ENCODE measurements at regions not wholly inside any gene's neighbourhood (a gene's known extent, or its start where the extent isn't known, plus 50 kb on each side); places are given as distances from the start of the nearest gene placed in this dataset.
A peak's percentile ranks its signal among the peaks of the same experiment; 100 is the strongest.
"Not testable (repeated sequence)": the region's sequence is repeated elsewhere in the genome, so short reads cannot be mapped to it uniquely, and the experiment has no call there.

DNA sequence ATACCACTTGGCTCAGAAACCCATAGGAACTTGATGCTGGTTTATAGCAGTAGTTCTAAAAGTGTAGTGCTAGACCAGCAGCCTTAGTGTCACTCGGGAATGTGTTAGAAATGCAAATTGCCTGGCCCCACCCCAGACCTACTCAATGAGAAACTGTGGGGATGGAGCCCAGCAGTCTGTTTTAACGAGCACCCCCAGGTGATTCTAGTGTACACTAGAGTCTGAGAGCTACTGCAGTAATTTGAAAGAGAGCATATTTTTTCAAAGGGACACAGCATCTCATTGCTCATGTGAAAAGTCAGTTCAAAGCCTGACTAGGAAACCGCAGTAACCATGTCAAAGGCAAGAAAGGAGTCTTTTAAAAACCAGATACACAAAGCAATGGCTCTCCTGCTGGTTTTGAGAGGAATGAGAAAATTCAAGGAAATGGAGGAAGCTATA lies 313.4 kb downstream of the SQOR start:
- no peak for DNase-seq (ENCODE audit: low spot score)

DNA sequence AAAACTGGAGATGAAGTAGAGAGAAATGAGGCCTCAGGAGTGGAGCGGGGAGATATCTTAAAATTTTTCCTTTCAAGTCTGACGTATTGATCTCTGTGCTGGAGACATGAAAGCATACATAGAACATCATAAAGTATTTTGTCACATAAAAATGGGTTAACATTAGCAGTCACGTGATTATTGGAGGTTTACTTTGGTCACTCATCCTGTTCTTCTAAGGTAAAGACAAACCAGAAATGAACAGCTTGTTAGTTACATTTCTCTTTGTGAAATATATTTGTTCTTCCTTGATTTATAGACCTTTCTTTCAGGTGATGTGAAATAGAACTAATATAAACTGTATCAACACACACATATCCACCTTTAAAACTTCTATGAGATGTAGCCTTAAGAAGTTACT lies 324.1 kb downstream of the SQOR start:
- no peak for DNase-seq (ENCODE audit: low spot score)

DNA sequence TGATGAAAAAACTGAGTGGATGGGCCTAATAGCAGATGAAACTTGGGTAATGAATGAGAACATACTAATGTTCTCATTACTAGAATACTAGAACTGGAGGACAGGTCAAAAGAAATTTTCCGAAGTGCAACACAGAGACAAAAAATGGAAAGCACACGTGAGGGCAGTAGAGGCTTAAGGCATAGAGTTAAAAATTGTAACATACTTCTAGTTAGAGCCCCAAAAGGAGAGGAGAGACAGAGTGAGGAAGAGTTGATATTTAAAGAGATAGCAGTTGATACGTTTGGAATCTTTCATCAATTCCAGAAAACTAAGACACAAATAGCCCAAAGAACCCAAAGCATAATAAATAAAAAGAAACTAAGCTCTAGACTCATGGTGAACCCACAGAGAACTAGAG lies 327.9 kb downstream of the SQOR start:
- no peak for DNase-seq (ENCODE audit: low spot score)

DNA sequence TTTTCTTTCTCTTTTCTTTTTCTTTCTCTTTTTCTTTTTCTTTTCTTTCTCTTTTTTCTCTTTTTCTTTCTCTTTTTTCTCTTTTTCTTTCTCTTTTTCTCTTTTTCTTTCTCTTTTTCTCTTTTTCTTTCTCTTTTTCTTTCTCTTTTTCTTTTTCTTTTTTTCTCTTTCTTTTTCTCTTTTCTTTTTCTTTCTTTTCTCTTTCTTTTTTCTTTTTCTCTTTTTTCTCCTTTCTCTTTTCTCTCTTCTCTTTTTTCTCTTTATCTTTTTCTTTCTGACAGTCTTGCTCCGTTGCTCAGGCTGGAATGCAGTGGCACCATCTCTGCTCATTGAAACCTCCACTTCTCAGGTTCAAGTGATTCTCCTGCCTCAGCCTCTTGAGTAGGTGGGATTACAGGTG lies 335.7 kb downstream of the SQOR start:
- no peak for DNase-seq (ENCODE audit: low spot score)

DNA sequence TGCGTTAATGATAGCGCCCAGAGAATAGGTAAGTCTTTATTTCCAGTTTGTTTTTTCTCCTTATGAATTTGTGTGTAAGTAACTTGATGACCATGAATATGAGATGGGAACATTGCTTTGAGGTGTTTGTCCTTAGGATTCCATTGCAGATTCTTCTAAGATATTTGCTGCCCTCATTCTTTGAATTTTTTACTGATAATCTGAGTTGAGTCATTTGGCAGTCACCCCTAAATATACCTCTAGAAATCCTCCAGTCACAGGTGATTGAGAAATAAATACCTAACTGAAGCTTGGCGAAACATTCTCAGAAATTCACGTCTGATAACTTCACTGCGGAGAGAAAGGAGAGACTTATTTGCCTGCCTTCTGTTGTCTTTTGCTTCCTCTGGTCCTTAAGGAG lies 345.5 kb downstream of the SQOR start:
- no peak for DNase-seq (ENCODE audit: low spot score)

DNA sequence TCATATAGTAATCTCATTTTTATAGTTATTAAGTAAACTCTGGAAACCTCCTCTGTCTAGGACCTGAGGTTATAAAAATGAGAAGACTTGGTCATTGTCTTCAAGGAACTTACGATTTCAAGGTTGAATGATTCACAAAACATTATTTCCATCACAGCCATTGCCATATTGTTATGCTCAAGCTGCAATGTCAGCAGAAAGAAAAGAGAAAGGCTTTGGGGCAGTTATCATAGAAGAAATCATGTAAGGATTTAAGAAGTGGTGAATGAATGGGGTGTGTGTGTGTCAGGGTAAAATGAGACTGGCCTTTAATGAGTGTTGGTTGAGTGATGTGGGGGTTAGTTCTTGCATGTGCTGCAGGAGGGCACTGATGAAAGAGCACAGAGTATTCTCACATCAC lies 346.8 kb downstream of the SQOR start:
- DNase-seq (ENCODE audit: low spot score), result no peak

DNA sequence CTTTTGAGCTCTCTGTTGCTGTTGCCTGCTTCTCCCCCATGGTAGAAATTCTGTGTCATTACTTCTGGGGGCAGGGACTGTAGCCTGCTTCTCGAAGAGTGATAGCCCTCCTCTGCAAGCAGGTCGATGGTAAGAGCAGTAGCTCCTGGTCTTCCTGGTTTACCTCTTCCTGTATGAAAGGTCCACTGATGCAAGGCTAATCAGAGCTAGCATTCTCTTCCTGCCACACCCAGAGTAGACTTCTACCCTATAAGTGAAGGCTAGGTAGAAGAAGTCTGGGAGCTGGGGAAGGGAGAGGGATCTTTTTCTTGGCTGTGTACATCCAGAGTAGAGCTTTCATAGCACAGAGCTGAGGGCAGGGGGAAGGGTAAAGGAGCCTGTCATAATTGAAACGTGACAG lies 357.0 kb downstream of the SQOR start:
- no peak for DNase-seq (ENCODE audit: low spot score)

DNA sequence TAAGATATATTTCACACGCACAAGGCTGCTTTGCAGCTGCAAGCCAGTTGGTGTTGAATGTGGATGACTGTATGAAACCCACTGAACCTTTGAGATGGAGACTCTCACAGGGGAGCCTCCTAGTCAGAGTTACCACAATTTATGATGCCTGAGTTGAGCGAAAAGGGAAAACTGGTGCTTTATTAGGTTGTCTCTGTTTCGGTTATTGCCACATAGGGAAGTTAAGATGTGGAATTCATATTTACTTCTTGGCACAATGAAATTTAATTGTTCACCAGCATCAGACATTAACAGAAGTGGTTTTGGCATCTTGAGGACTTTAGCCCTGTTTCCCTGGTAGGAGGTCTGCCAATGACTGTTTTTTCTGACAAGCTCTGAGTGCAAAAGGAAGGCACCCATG lies 358.2 kb downstream of the SQOR start:
- DNase-seq (ENCODE audit: low spot score), result no peak

DNA sequence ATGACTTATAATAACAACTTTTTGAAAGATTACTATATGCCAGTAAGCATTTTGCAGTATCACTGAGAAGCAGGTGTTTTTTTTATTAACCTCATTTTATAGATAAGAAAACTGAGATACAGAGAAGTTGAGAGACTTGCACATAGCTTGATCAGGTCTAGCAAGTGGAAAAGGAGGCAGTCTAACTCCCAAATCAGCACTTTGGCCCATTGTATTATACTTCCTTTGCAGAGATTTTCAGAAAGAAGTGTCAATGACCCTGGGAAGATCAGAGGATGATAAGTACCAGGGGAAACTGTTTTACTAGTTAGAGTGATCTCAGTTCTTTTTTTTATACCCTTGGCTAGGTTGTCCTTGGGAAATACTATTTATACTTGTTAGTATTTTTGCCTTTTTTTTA lies 358.7 kb downstream of the SQOR start:
- DNase-seq (ENCODE audit: low spot score), result no peak

DNA sequence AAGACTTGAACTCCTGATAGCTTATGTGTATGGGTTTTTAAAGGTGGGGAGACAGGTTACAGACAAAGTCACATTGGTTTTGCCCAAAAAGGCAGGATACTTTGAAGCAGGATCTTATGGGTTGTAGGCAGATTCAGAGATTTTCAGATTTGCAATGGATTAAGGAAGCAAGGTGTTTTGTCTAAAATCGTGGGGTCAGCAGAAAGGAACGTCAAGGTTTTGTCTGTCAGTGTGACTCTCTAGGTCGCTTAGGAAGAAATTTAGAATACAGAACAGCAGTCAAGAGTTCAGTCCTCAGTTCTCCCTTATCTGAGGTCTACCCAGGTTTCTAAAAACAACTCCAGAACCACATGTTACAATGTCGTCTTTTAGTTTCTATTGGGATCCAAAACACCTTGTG lies 361.0 kb downstream of the SQOR start:
- no peak for DNase-seq (ENCODE audit: low spot score)

DNA sequence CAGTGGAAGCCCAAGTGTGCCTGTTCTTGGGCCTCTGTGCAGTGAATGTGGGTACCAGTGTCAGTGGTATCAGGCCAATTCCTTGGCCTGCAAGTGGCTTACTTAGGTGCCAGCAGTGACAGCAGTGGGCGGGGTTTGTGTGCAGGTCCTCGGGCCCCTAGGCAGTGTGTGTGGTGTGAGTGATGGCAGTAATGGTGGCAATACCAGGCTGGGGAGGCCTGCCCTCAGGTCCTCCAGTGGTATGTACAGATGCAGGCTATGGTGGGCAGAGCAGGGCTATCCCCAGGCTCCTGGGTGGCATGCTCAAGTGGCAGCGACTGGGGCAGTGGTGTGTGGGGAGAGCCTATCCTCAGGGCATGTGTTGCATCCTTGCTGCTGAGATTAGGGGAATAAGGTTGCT lies 379.7 kb downstream of the SQOR start:
- DNase-seq (ENCODE audit: low spot score), result no peak

DNA sequence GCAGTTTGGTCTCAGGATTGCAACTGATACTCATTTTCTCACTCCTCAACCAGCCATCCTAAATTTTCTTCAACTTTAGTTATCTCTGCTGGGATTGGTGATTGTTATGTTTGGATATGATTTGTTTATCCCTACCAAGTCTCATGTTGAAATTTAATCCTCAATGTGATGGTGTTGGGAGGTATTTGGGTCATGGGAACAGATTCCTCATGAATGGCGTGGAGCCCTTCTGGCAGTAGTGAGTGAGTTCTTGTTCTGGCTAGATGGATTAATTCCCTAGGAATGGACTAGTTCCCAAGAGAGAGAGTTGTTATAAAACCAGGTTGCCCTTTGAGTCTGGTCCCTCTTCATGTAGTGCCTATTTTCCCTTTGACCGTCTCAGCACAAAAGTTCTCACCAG lies 399.9 kb downstream of the SQOR start:
- no peak for DNase-seq (ENCODE audit: low spot score)

DNA sequence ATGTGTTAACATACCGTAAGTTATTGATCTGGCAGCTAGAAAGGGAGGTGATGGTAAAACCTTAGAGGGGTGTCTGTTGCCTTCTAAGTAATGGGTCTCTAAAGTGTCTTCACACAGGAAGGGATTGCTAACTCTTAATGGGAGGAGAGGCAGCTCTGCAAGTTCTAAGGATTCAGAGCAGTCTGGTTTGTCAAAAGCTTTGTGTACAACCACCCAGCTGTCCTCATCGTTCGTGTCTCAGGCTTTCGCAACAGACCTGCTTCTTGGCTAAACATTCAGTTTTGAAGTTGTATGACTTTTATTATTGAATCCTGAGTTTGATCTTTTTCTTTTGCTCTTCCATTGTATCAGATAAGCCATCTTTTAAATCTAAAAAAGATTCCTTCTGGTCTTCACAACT lies 404.9 kb downstream of the SQOR start:
- DNase-seq (ENCODE audit: low spot score), result no peak

DNA sequence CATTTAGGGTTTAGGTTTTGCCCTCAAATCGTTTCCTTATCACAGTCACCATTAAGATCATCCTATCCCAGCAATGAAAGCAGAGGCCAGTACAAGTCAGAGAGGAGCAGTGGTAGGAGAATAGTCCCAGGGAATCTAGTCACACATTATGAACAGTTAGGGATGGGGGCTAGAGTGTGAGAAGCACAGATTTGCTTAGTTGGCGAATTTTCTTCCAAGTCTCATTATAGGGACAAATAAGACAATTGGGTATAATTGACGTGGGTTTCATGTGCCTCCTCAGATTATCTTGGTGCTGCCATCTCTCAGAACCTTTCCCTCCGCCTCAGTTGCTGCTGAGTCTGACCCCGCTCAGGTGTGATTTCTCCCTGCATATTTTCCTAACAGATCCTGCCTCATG lies 407.1 kb downstream of the SQOR start:
- DNase-seq (ENCODE audit: low spot score), result no peak

DNA sequence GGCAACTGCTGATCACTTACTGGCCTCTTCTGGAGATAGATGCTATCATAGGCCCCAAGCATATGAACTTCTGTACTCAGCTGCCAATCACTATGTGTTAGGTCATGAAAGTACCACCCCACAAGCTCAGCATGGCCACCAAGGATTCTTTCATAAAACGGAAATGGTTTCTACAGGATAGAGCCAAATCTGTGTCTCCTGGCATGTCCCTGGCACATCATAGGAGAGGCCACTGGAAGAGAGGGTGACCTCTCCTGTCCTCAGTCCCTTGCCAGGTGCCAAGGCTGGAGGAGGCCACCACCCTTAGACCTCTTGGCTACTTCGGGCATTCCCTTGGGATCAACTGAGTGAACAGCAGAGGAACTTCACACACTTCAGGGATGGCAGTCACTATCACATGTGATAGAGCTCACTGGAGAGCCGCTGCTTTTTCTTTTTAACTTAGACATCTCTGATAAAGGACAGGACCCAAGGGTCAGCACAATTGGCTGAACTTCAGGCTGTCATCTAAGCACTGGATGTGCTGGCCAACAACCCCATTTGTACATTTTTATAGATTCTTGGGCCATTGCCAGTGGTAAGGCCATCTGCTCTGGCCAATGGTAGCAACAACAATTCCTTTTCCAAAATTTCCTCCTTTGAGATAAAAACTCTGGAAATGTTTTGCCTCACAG lies 425.2 kb downstream of the SQOR start:
- DNase-seq (ENCODE audit: low spot score), result no peak

DNA sequence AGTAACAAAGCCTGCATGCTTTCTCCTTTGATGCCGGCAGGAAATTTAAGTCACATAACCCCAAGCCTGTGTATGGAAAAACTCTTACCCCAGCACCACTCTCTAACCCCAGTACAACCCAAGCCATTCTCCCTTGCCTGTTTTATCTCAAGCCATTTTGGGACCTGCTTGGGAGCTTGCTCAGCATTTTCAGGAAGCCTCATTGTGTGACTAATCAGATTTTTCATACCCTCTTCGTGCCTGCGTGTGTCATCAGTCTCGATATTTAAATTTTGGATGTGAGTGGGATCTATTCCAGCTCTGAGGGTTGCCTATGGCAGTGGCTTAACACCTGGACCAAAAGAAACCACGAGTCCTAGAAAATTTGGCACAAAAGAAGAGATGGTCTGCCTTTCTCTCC lies 426.2 kb downstream of the SQOR start:
- no peak for DNase-seq (ENCODE audit: low spot score)

DNA sequence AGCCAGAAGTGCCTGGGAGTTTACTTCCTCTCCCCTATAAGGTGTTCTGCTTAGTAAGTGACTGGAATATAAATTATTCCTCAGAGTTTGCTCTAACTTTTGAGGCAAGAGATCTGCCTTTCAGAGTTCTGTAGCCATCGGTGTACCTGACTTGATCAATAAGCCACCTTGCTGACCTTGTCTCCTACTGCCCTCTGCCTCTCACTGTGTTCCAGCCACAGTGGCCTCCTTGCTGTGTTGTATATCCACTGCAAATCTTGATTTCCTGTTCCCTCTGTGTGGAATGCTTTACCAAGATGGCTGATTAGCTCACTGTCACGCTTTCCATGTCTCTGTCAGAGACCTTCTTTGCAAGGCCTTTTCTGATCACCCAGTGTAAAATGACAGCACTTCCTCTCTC lies 442.4 kb downstream of the SQOR start:
- no peak for DNase-seq (ENCODE audit: low spot score)

DNA sequence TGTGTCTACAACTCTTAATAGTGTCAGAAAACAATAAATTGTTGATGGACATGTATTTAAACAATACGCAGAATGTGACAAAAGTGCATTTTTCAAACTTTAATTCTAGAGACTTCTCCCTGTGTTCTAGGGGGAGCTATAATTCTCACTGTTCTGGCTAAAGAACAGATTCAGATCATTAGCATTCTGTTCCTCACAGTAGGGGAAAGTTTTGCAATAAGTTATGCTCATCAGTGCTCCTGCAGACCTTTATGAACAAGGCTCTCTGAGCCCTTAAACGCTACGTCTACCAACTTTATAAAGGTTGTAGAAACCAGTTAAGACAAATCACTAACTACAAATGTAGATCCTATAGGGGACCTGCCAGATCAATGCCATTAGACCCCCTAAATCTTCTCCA lies 444.2 kb downstream of the SQOR start:
- no peak for DNase-seq (ENCODE audit: low spot score)

DNA sequence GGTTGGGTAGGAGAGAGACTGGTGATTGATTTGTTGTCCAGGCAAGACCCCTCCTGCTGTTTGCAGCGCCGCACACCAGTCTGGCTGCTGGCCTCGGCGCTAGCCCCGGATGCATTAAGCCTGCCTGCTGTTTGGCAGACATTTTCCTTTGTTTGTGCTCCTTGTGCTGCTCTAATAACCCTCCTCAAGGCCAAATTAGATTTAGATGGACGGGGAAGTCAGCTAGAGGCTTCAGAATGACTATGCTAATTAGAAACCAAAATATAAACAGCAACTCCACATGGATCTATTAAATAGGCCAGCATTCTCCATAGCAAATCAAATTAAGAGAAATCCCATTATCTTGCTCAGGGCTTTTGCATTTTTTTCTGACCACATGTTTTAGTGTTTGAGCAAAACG lies 445.2 kb downstream of the SQOR start:
- no peak for DNase-seq (ENCODE audit: low spot score)

DNA sequence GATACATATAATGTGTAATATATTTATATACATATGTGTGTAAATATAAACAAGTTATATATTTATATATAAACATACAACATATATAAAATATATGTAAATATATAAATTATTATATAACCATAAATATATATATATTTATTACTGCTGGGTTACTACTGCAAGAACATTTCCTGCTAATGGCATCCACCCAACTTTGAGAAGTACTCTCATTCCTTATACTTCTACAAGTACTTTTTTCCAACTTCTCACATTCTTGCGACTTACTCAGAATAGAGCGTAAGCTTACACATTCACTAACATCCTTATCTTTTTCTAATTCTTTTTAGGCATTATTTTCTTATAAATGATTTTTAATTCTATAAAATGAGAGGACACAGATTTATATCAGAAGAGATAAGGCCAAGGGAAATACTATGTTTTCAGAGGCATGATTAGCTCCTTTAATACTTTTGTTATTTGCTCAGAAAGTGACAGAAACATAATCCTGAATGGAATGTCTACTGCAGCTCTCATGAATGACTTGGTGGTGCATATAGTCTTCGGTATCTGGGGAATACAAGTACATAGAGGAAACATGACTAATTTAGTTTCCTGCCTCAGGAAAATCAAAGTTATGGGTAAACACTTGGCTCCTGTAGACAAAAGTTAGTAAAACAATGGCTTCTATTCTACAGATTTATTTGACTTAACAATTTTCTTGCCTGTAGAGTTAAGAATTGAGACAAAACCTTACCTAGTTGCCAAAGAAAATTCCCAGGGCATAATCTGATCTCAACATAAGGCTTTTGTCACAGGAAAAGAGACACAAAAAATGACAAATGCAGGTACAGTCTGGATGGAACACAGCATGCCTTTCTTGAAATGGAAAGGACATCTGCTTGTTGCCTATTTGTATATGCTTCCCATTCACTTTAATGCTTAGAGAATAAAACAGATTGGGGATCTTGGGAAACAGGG lies 453.9 kb downstream of the SQOR start:
- no peak for DNase-seq (ENCODE audit: low spot score)

DNA sequence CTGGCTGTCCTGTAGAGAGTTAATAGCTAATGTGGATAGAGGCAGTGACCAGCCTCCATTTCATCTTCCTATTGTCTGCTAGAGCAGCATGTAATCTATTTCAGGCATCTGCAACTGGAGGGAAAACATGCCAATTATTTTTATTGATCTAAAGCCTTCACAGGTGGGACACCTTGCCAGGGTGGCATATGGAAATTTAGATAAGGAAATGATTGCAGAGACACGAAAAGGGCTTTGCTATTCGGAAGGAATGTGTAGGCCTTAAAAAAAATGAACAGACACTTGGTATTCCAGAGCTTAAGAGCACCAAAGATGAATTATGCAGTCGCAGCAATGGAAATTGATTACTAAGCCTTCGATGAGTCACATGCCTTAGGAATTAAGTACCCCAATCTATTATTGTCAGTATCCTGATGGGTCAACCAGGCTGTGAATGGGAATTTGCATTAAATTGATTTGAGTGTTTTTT lies 454.7 kb downstream of the SQOR start:
- no peak for DNase-seq (ENCODE audit: low spot score)

DNA sequence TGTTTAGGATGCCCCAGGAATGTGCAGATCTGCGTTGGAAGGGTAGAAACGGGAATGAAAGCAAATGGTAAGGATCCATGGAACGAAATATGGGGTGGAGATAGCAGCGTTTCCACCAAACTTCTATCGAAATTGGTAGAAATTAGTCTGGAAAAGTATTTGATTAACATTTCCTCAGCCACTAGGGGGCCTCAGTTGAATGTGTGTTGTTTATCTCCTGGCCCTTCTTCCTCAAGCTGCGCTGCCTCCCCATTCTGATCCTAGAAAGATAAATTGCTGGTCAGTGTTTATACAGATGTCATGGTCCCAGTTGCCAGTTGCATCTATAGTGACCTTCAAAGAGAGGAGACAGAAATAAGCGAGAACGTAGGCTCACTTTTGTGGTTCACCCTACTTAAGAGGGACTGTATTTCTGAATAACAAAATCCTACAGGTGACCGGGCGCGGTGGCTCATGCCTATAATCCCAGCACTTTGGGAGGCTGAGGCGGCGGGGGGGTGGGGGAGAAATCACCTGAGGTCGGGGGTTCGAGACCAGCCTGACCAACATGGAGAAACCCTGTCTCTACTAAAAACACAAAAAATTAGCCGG lies 457.1 kb downstream of the SQOR start:
- DNase-seq (ENCODE audit: low spot score), result peak; percentile 4

DNA sequence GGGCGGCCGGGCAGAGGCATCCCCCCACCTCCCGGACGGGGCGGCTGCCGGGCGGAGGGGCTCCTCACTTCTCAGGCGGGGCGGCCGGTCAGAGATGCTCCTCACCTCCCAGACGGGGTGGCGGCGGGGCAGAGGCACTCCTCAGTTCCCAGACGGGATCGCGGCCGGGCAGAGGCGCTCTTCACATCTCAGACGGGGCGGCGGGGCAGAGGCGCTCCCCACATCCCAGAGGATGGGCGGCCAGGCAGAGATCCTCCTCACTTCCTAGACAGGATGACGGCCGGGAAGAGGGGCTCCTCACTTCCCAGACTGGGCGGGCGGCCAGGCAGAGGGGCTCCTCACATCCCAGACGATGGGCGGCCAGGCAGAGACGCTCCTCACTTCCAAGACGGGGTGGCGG lies 463.2 kb downstream of the SQOR start:
- DNase-seq (ENCODE audit: low spot score), result not testable (repeated sequence)
